ENCODE measurements at regions not wholly inside any gene's neighbourhood (a gene's known extent, or its start where the extent isn't known, plus 50 kb on each side); places are given as distances from the start of the nearest gene placed in this dataset.

- TF ChIP-seq KLF5 (IDR thresholded peaks at IDR 0.05; ENCODE audit: partially characterized antibody) (no peak), ELK1 (IDR thresholded peaks at IDR 0.05; ENCODE audit: low read depth, low read length) (no peak), CREB1 (IDR thresholded peaks at IDR 0.05; ENCODE audit: low read depth) (no peak), CBX3 (IDR thresholded peaks at IDR 0.05; ENCODE audit: borderline replicate concordance, low read depth) (no peak), RAD51 (IDR thresholded peaks at IDR 0.05) (no peak), PAX5 (IDR thresholded peaks at IDR 0.05; ENCODE audit: borderline replicate concordance, low read depth, low read length) (no peak), SIN3A (IDR thresholded peaks at IDR 0.05; ENCODE audit: low read depth, low read length) (no peak), SUZ12 (IDR thresholded peaks at IDR 0.05; ENCODE audit: unreplicated experiment) (no peak), SRF (IDR thresholded peaks at IDR 0.05; ENCODE audit: low read depth in 2 of 2, low read length in 2 of 2) (no peak), TCF12 (IDR thresholded peaks at IDR 0.05; ENCODE audit: low read depth, low read length) (no peak), ETV6 (conservative IDR thresholded peaks at IDR 0.05 in 1 of 2, IDR thresholded peaks at IDR 0.05 in 1 of 2; ENCODE audit: borderline replicate concordance in 1 of 2, low read depth in 1 of 2) (no peak)
Measured at GRCh38 chr1:245007852-245008251, 143.5 kb upstream of the HNRNPU start (continued).

- SMC1A ChIA-PET (ENCODE audit: uncharacterized antibody, unreplicated experiment), result interaction anchor here (0.9 kb wide), 1 partner anchor 199 kb away, joined by 3 read pairs; no protein-coding TSS in a partner anchor
Measured at GRCh38 chr1:245003246-245003645, 138.9 kb upstream of the HNRNPU start.

More at GRCh38 chr1:245003246-245003645, 138.9 kb upstream of the HNRNPU start:
- H3K27me3 ChIP-seq (replicated peaks in 1 of 2; ENCODE audit: control insufficient read depth in 2 of 2, insufficient read depth in 2 of 2, low read length in 1 of 2), result no peaks in the 10 kb centered on the region
- TF ChIP-seq SMC3 (IDR thresholded peaks at IDR 0.05; ENCODE audit: borderline replicate concordance, low read length) (no peak), SMAD1 (IDR thresholded peaks at IDR 0.05; ENCODE audit: low read depth, partially characterized antibody) (no peak), SIN3A (IDR thresholded peaks at IDR 0.05; ENCODE audit: low read depth, low read length) (no peak), ESRRA (IDR thresholded peaks at IDR 0.05; ENCODE audit: low read length) (no peak), E4F1 (IDR thresholded peaks at IDR 0.05; ENCODE audit: borderline replicate concordance, partially characterized antibody) (no peak), SMARCA5 (IDR thresholded peaks at IDR 0.05) (no peak), IRF3 (IDR thresholded peaks at IDR 0.05) (no peak), MLLT1 (IDR thresholded peaks at IDR 0.05) (no peak), WRNIP1 (IDR thresholded peaks at IDR 0.05; ENCODE audit: borderline replicate concordance, low read depth, low read length) (no peak)
- 48% methylated on average over 2 of the region's 2 CpGs for WGBS (ENCODE audit: insufficient coverage, insufficient replicate concordance, low lambda C conversion rate, missing lambda C conversion rate)
- no peak overlapping the region for H2AFZ ChIP-seq (ENCODE audit: control insufficient read depth, low read depth, low read length)
- no peak overlapping the region for H3K4me3 ChIP-seq
- no peak overlapping the region for H3K9ac ChIP-seq (ENCODE audit: control insufficient read depth, insufficient read depth, low read length)
- ATAC-seq, result no peak
- RAD21 ChIA-PET (ENCODE audit: unreplicated experiment), result interaction anchor here (0.7 kb wide), 1 partner anchor 20 kb away, joined by 3 read pairs; no protein-coding TSS in a partner anchor
- POLR2A ChIA-PET, result interaction anchor here (0.6 kb wide), 1 partner anchor 132 kb away, joined by 4 read pairs; no protein-coding TSS in a partner anchor
- H3K4me1 ChIP-seq (ENCODE audit: control insufficient read depth, insufficient read depth, low read length), result no peaks in the 10 kb centered on the region
- H3K79me2 ChIP-seq (ENCODE audit: control insufficient read depth, insufficient read depth, low read length), result no peaks in the 10 kb centered on the region
- no peak for FAIRE-seq
- intact Hi-C loops (cut with micrococcal nuclease; ENCODE audit: unreplicated experiment) (no loop called here), in situ Hi-C loops (cut with MboI) (no loop called here)
- CTCF ChIA-PET, result interaction anchor here (1.2 to 1.4 kb wide), 2 partner anchors 16 to 39 kb away, joined by 3 read pairs; no protein-coding TSS in a partner anchor
- no peak overlapping the region for H3K27ac ChIP-seq (ENCODE audit: control insufficient read depth, insufficient read depth)
- no peaks in the 10 kb centered on the region for H3K36me3 ChIP-seq (ENCODE audit: control insufficient read depth in 2 of 2, insufficient read depth in 2 of 2, low read length in 1 of 2)
- BruUV-seq (replicated peaks), result no TSS peak
- no peak for DNase-seq (ENCODE audit: low read depth, low spot score)
- no peak overlapping the region for H3K4me2 ChIP-seq (ENCODE audit: control insufficient read depth, insufficient read depth)
- no peaks in the 10 kb centered on the region for H4K20me1 ChIP-seq (ENCODE audit: control insufficient read depth, insufficient read depth)
- H3K9me3 ChIP-seq (replicated peaks; ENCODE audit: control insufficient read depth, insufficient read depth, low read length), result no peaks in the 10 kb centered on the region
